K562 (cell line): ENCODE measurements at regions not wholly inside any gene's neighbourhood (a gene's known extent, or its start where the extent isn't known, plus 50 kb on each side); places are given as distances from the start of the nearest gene placed in this dataset.

Experiments used
- BHLHE40 ChIP-seq: IDR thresholded peaks from 2 replicates; pipeline ENCODE4 v1.6.1; 2011; ENCODE audit warnings: low read length, improper control_type of control experiment
- BRF1 ChIP-seq: IDR thresholded peaks from 3 replicates; pipeline ENCODE4 v1.6.1; 2011; ENCODE audit warnings: borderline replicate concordance, mild to moderate bottlenecking; ENCODE audit not compliant: insufficient read length; ENCODE audit errors: extremely low read depth
- CTCFL ChIP-seq: IDR thresholded peaks from 2 replicates; pipeline ENCODE4 v1.6.1; 2011; ENCODE audit warnings: borderline replicate concordance, low read depth, mild to moderate bottlenecking, moderate library complexity, low read length; ENCODE audit not compliant: insufficient read depth, poor library complexity, severe bottlenecking
- EP400 ChIP-seq: fragments of 450-650 bp; IDR thresholded peaks from 2 replicates; pipeline ENCODE4 v1.6.1; 2017; ENCODE audit warnings: antibody characterized with exemption, mild to moderate bottlenecking, moderate library complexity
- GATAD2B ChIP-seq: fragments of 450-650 bp; IDR thresholded peaks from 2 replicates; pipeline ENCODE4 v1.6.1; 2017; ENCODE audit warnings: mild to moderate bottlenecking, borderline replicate concordance
- MEF2A ChIP-seq: IDR thresholded peaks from 2 replicates; pipeline ENCODE4 v1.6.1; 2011; ENCODE audit warnings: low read depth, mild to moderate bottlenecking, low read length, moderate library complexity; ENCODE audit not compliant: control insufficient read depth
- SPI1 ChIP-seq: IDR thresholded peaks from 2 replicates; pipeline ENCODE4 v1.6.1; 2011; ENCODE audit warnings: low read depth, low read length, control low read depth, borderline replicate concordance
- TAF7 ChIP-seq: fragments of 450-650 bp; IDR thresholded peaks from 2 replicates; pipeline ENCODE4 v1.6.1; 2016; ENCODE audit warnings: missing genetic modification characterization, missing compliant biosample characterization
- THAP12 ChIP-seq: fragments of 250-450 bp; sonication (Bioruptor Pico); IDR thresholded peaks from 2 replicates; pipeline ENCODE4 v1.9.0; 2021; ENCODE audit warnings: mild to moderate bottlenecking, inconsistent platforms
- TRIM25 ChIP-seq: fragments of 450-650 bp; IDR thresholded peaks from 2 replicates; pipeline ENCODE4 v1.7.0; 2016; ENCODE audit warnings: borderline replicate concordance
- ZNF408 ChIP-seq: fragments of 250-450 bp; sonication (Bioruptor Pico); IDR thresholded peaks from 2 replicates; pipeline ENCODE4 v1.4.0; 2020; ENCODE audit warnings: low read depth, mild to moderate bottlenecking, moderate library complexity
- ZNF507 ChIP-seq: conservative IDR thresholded peaks from 2 replicates; pipeline ENCODE4 v1.6.1; 2017; ENCODE audit warnings: missing genetic modification characterization, missing compliant biosample characterization
- ZNF584 ChIP-seq: fragments of 200-800 bp; sonication (Bioruptor generic); IDR thresholded peaks from 2 replicates; pipeline ENCODE4 v1.6.1; 2016; ENCODE audit warnings: low read depth, mild to moderate bottlenecking, missing genetic modification characterization, missing compliant biosample characterization
- ZNF589 ChIP-seq: fragments of 200-800 bp; sonication (Bioruptor generic); IDR thresholded peaks from 2 replicates; pipeline ENCODE4 v1.6.1; 2016; ENCODE audit warnings: low read depth, missing genetic modification characterization, missing compliant biosample characterization
- ZNF609 ChIP-seq: sonication (generic); formaldehyde crosslinking; IDR thresholded peaks from 2 replicates; pipeline ENCODE4 v1.8.1; 2023; ENCODE audit warnings: missing genetic modification reagents, mild to moderate bottlenecking, borderline replicate concordance

- TF ChIP-seq TRIM25: no peak
- TF ChIP-seq ZNF609 (CRISPR knock-in tag): no peak
- no peak for TF ChIP-seq CTCFL
- TF ChIP-seq ZNF584: no peak
- TF ChIP-seq ZNF589 (CRISPR knock-in tag): no peak
- no peak for TF ChIP-seq SPI1
- no peak for TF ChIP-seq ZNF507
- no peak for TF ChIP-seq TAF7 (tag)
- no peak for TF ChIP-seq EP400
- no peak for TF ChIP-seq ZNF408
- no peak for TF ChIP-seq THAP12 (CRISPR knock-in tag)
- TF ChIP-seq BRF1: no peak
- TF ChIP-seq GATAD2B: no peak
- no peak for TF ChIP-seq MEF2A
- no peak for TF ChIP-seq BHLHE40
Observed at GRCh38 chr2:12059616-12060441, 313.4 kb downstream of the LPIN1 start (continued).
